NCI-H2171 (cell line): ENCODE measurements at regions not wholly inside any gene's neighbourhood (a gene's known extent, or its start where the extent isn't known, plus 50 kb on each side); places are given as distances from the start of the nearest gene placed in this dataset.

Source experiments
- DNase-seq: peaks from one replicate; lab custom pipeline; 2025; lab: John Stamatoyannopoulos, UW

GRCh38 chr1:30316056-30316455 lies 407.3 kb downstream of the MATN1 start:
- no peak for DNase-seq

DNA sequence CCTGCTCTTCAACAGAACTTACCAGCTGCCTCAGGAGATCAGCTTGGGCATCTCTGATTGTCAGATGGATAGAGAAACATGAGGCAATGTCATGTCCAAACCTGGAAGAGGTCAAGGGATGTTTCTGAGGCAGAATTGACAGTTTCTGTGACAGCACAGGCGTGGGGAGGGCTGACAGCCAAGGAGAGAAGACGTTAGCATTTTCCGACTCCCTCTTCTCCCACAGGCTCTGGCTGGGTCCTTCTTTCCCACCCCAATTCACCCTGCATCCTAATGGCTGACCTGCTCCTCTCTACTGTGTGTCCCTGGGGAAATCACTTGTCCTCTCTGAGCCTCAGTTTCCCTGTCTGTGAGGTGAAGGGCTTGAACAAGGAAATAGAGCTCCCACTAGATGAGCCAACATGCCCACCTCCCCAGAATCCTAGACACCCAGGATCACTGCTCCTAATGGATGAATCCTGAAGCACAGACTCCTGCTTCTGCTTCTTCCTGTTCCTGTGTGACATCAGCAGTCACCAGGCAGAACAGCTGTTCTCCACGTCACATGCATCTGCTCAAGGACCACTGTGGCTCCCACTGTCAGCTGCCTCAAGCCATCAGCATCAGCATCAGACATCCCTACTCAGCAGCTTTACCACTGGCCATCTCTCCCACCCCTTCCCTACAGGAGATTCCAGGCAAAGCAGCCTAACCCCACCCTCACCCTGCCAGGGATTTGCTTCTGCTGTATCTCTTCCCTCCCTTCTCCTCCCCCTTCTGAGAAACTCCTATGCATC lies 408.0 kb downstream of the MATN1 start:
- no peak for DNase-seq

DNA sequence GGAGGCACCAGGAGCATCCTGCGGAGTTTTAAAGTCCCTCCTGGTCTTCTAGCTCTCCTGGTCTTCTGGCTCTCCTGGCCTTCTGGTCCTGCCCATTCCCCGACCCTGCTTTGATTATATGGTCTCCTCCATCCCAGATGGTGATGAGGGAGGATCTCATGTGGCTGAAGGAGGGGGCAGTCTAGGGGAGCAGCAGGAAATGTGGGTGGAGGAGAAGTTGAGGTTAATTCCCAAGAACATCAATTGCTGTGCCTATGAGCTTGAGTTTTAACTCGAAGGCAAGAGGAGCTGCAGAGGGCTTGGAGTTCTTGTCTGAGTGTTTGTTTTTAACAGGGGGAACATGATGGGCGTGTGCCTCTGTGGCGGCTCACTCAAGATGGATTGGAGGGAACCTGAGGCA lies 408.8 kb downstream of the MATN1 start:
- DNase-seq: no peak

DNA sequence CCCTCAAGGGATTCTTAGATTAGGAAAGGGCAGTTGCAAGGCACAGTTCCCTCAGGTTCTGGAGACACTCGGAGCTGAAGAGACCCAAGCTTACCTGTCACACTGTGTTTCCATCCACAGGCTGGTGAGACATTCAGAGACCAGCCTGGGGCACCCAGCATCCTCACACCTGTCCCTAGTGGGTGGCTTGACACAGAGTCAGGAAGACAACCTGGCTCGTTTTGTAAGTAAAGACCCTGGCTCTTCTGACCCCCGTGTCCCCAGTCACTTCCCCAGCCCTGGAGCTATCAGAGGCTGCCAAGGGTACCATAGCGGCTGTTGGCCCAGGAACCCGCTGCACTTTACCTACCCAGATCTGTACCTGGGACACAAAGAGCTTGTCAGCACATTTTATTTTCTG lies 409.8 kb downstream of the MATN1 start:
- DNase-seq: no peak

DNA sequence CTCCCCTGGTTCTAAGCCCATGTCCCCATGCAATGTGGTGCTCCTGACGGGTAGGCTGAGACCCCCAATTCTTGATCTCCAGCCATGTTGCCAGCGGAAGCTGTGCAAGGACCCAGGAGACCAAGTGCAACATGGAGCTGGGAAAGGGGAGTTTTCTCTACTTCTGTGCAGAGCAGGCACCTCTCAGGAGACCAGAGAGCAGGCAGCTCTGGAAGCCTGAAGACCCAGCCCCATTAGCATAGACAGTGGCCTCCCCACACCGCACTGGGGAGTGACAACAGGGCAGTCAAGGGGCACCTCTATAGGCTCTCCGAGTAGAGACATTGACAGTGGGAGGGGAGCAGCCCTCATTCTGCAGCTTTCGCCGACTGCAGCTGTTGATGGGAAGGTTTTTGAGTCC lies 410.2 kb downstream of the MATN1 start:
- no peak for DNase-seq

DNA sequence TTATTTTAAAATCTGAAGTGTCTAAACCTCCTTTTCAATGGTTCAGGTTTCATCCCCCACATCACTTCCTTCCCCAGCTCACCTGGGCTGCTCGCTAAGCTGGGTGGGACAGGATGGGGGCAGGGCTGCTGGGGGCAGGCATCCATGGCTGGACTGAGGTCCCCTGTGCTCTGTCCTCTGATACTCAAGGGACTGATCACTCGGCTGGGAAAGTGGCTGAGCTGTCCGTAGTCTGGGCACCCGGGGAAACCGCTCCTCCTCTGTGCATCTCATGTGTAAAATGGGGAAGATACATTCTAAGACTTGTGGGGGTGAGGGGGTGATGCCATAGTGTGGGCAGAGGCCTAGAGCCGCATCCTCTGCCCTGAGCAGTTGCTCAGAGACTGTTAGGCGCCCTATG lies 411.2 kb downstream of the MATN1 start:
- no peak for DNase-seq

- no peak for DNase-seq
Observed at GRCh38 chr1:30311749-30312148, 411.6 kb downstream of the MATN1 start.

GRCh38 chr1:30310966-30311742 lies 412.2 kb downstream of the MATN1 start:
- DNase-seq: no peak

DNA sequence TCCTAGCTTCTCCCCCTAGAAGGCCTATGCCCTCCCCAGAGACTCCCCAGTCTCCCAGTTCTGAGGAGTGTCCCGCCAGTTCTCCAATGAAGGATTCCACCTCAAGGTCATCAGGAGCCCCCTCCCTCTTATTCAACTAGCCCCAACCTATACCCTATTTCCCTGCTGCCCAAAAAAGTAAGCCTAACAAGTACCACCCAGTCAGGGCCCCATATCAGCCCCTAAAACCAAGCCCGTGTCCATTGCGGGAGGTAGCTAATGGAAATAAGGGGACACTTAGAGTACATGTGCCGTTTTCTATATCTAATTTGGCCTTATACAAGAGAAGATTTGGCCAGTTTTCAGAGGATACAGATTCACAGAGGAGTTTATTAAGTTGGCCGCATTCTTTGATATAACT lies 416.2 kb downstream of the MATN1 start:
- no peak for DNase-seq

DNA sequence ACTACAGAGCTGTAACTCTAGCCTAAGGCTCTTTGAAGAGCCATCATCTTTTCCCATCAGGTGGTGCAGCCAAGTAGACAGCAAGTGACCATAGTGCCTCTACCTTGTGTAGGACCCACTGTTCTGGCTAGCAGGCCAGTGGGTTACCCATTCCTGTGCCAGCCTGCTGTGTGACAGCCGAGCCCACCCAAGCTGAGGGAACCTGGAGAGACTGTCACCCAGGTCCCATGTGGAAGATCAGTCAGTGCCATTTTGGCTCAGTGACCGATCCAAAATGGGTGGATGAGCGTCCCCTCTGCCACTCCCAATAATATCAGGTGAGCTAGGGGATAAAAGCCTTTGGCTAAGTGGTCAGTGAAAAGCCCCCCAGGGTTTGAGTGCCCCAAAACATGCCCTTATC lies 417.9 kb downstream of the MATN1 start:
- no peak for DNase-seq

- DNase-seq: no peak
Observed at GRCh38 chr1:30305061-30305460, 418.3 kb downstream of the MATN1 start.

GRCh38 chr1:30304080-30304479 lies 419.3 kb downstream of the MATN1 start:
- DNase-seq: no peak

DNA sequence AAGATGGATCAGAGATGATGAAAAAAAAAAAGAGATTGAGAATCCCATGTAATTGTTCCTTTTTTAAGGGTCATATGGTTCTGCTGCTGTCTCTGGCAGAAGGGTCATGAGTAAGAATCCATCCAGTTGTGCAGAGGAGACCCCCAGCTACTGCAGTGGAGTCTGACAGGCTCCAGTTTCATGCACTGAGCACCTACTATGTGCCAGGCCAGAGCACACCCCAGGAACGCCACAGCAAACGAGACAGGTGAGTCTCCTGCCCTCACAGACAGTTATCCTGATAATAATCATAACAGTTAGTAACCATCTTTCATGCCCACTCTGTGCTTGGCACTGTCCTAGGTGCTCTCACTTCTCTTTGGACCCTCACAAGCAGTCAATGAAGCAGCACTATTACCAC lies 420.0 kb downstream of the MATN1 start:
- no peak for DNase-seq

DNA sequence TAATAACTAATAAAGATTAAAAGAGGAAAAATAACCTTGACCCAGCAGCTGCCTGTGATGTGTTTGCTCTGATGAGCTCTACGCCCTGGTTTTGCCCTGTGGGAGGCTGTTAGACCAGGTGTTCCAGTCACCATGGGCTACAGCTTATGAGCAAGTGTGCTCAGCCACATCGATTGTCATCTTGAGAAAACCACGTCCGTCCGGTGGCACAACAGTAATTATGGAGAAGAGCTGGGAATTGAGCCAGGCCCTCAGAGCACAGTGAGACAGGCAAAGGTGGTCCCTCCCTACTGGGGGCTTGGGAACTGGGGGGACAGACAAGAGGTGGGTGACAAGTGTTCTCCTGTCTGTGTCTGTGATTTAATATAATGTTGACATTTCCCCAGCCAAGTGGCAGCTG lies 420.5 kb downstream of the MATN1 start:
- peak; percentile 17 for DNase-seq

DNA sequence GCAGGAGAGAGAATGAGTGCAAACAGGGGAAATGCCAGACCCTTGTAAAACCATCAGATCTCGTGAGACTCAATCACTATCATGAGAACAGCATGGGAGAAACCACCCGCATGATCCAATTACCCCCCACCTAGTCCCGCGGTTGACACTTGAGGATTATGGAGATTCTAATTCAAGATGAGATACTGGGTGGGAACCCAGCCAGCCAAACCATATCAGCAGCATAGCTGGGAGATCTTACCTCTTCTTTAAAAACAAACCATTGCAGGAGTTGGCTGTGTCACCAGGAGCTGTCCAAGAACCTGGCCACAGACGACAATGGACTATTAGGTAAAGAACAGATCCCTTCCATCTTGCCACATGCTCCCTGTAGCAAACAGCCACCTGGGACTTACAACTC lies 422.7 kb downstream of the MATN1 start:
- DNase-seq: no peak

- DNase-seq: no peak
Observed at GRCh38 chr1:30299393-30299792, 424.0 kb downstream of the MATN1 start.

DNA sequence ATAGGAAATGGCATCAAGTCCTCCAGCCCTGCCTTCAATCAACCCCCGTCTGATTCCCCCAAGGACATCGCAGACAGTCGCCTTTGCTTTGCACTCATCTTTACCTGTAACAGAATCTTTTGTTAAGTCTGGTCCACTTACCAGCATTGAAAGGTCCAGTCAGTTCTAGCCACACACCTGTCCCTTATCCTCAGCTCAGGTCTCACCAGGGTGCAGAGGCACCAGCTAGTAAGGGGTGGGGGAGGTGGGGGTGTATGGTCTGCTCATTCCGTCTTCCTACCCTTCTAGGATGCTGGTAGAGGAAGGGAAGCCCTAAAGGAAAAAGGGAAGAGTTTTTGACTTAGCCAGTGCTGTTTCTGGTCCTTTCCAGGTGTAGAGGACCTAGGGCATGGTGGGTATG lies 427.7 kb downstream of the MATN1 start:
- DNase-seq: no peak

- no peak for DNase-seq
Observed at GRCh38 chr1:30295266-30295665, 428.1 kb downstream of the MATN1 start.

GRCh38 chr1:30294508-30294907 lies 428.9 kb downstream of the MATN1 start:
- no peak for DNase-seq

- no peak for DNase-seq
Observed at GRCh38 chr1:30292451-30292850, 430.9 kb downstream of the MATN1 start.

GRCh38 chr1:30291526-30291925 lies 431.9 kb downstream of the MATN1 start:
- DNase-seq: no peak

GRCh38 chr1:30290581-30290980 lies 432.8 kb downstream of the MATN1 start:
- no peak for DNase-seq

DNA sequence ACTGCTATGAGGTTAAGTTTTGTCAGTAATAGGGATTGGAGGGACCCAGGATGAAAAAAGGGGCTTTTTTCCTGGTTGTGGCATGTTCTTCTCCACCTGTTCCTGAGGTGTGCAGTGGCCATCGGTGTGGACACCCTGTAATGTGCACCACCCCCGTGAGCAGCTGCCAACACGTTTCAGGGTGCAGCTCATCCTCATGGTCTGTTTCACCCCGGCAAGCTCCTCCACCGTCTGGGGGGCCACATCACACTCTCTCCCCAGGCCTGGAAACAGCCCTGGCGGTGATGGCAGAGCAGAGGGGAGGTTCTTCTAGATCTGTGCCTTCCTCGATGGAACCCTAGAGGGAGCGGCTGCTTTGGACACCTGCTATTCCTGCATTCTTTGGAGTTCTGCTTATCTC lies 435.4 kb downstream of the MATN1 start:
- no peak for DNase-seq
